ENCODE measurements at regions not wholly inside any gene's neighbourhood (a gene's known extent, or its start where the extent isn't known, plus 50 kb on each side); places are given as distances from the start of the nearest gene placed in this dataset.

DNA sequence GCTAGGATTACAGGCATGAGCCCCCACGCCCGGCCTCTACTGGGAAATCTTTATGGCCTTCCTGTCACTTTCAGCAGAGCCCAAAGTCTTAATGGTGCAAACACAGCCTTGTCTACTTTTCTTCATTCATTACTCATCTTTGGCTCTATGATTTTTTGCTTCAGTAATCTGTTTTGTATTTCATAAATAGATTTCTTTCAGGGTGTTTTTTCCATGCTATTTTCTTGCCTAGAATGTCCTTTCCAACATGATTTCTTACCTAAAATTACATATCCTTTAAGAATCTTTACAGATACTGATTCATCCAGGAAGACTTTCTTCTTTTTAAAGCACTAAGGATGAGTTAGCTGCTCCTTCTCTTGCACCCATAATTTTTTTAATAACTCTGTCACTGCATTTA is 213.0 kb downstream of the TAF11L14 start:
- TF ChIP-seq TAF1 (IDR thresholded peaks at IDR 0.05; ENCODE audit: borderline replicate concordance, low read depth, low read length) (no peak), POLR2A (IDR thresholded peaks at IDR 0.05; ENCODE audit: low read depth, low read length) (no peak)

Data from GM12892 (cell line).